NCI-H446 (cell line): ENCODE measurements at regions not wholly inside any gene's neighbourhood (a gene's known extent, or its start where the extent isn't known, plus 50 kb on each side); places are given as distances from the start of the nearest gene placed in this dataset.

ENCODE experiments used
- DNase-seq, 2 experiments: peaks; one replicate each; lab custom pipeline; 2025; lab: John Stamatoyannopoulos, UW

DNA sequence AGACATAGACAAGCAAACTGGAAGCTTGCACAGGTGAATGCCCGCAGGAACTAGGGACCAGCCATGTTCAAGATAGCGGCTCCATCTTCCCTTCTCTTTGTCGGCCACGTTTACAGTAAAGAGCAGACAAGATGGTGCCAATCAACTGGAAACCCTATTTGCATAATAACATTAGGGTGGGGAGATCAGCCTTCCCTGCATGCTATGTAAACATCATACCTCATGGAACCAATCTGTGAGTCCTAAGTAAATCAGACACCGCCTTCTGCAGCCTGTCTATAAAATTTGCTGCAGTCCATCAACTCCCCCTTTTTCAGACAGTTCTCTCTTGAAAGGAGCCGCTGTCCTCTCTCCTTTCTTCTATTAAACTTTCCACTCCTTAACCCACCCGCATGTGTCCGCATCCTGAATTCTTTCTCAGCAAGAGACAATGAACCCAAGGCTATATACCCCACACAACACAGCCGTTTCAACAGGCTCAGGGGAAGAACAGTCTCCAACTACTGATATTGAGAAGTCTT is 384.4 kb downstream of the EIPR1 start:
- DNase-seq = no peak

GRCh38 chr2:2992634-2993033 is 385.0 kb downstream of the EIPR1 start:
- no peak for DNase-seq

DNA sequence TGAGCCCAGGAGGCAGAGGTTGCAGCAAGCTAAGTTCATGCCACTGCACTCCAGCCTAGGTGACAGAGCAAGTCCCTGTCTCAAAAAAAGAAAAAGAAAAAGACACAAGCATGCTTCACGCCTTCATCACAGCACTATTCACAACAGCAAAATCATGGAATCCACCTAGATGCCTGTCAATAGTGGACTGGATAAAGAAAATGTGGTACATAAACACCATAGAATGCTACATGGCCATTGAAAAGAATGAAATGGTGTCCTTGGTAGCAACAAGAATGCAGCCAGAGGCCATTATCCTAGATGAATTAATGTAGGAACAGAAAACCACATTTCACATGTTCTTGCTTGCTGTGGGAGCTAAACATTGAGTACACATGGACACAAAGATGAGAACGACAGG is 392.6 kb downstream of the EIPR1 start:
- no peak for DNase-seq

GRCh38 chr2:2981000-2981399 is 396.6 kb downstream of the EIPR1 start:
- DNase-seq = no peak

DNA sequence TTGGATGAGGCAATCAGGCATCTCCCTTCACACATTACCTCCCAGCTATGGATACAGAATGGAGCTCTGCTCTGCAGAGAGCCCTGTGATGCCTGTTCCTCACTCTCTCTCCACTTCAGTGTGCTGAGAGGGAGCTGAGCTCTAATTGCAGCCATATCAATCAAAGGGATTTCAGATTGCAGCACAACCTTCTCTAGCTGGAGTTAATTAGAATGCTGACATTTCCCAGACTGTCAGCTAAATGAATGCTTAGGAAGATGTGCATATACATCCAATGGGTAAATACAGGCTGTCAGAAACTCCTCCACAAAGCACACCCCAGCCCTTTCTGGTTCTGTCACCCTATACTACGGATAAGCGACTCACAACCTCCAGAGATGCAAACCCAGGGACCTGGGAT is 402.6 kb downstream of the EIPR1 start:
- DNase-seq = no peak

DNA sequence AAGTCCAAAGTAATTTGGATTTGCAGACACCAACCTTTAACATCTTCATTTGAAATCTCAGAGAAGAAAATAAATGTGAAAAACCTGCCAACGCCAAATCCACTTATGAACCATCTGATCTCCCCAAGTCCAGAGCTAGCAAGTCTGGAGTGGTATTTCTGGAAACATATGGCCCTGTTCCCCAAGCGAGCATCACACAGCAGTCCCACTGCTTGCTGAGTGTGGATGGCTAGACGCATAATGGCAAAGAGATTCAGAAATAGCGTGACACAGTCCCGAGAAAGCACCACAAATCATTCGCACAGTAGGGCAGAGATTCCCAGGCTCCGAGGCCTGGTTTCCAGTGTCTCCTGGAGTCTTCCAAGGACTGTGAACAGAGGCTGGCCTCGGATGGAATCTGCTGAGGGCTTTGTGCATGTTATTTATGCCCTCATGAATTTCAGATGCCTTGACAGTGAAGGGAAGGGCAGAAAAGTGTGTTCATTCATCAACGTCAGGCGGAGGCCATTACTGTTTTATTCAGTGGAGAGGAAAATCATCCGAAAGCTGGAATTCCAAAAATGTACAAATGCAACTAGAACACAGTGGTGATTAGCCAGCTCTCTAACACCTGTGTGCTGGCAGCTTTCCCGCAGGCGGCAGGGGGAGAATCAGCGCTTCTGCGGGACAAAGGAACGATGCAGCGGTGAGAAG is 417.0 kb downstream of the EIPR1 start:
- no peak for DNase-seq

DNA sequence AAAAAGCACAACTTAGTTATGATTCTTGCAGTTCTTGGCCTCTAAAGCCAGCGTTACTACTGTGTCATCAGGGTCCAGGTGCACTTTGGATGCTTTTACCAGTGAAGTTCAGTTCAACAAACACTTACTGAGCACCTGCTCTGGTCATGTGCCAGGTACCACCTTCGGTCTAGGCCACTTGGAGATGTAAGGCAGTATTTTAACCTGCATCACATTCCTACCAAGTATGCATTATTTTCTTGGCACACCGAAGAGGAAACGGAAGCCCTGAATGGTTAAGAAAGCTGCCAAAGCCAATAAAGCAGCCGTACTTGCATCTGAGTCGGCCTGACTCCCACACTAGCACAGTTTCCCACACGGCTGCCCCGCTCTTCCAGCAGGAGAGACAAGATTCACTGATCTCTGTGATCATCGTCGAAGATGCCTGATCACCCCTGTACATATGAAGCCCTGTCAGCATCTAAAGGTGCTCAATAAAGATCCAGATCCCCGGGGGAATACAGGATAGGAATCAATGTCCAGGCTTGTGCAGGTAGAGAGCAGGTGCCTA is 427.1 kb downstream of the EIPR1 start:
- no peak for DNase-seq

DNA sequence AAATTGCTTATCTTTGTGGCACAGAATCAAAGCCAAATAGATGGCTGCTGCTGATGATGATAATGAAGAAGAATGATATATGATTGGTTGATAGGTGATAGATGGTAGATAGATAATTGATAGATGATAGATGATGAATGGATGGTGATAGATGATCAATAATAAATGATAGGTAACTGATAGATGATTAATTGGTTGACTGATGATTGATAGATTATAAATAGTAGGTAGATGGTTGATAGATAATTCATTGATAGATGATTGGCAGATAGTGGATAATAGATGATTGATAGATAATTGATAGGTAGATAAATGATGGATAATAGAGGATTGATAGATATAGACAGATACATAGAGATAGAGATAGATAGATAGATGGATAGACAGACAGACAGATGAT is 430.2 kb downstream of the EIPR1 start:
- DNase-seq = no peak

- DNase-seq = no peak
Observed at GRCh38 chr2:2942906-2943305, 434.7 kb downstream of the EIPR1 start.

GRCh38 chr2:2942225-2942624 is 435.4 kb downstream of the EIPR1 start:
- no peak for DNase-seq

GRCh38 chr2:2941205-2941604 is 436.4 kb downstream of the EIPR1 start:
- no peak for DNase-seq

GRCh38 chr2:2940702-2941101 is 436.9 kb downstream of the EIPR1 start:
- DNase-seq = no peak

GRCh38 chr2:2940061-2940460 is 437.6 kb downstream of the EIPR1 start:
- no peak for DNase-seq

DNA sequence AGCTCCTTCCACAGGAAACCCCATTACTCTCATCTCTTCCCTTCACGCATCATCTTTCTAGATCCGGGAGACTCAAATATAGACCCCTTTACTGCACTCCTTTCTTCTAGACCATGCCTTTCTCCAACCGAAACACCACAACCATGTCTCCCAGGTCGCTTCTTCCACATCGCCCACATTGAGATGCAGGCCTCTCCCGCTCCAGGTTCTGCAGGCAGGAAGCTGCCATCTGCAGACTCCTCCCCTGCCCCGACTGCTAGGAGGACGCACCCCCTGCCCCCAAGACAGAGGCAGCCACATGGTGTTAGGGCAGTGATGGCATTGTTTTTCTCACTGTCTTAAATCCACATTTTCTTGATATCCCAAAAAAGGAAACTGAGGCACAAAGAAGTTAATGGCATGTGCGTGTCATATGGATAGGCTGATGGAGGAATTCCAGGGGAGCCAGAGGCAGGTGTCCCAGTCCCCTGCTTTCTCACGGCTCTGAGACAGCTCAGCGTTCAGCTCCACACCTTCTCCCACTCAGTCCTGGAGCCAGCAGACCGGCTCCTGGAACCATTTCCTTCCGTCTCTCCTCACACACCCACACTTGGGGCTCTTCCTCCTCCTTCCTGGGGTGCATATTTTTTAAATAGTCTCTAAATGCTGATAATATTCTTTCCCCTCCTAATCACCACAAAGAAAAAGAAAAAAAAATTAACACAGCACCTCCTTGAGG is 438.4 kb downstream of the EIPR1 start:
- DNase-seq = no peak

- DNase-seq = peak in 1 of 2 experiments; percentile 9
Observed at GRCh38 chr2:2938481-2938880, 439.1 kb downstream of the EIPR1 start.

GRCh38 chr2:2935445-2936149 is 442.0 kb downstream of the EIPR1 start:
- DNase-seq = no peak

GRCh38 chr2:2933426-2933825 is 444.2 kb downstream of the EIPR1 start:
- DNase-seq = no peak

DNA sequence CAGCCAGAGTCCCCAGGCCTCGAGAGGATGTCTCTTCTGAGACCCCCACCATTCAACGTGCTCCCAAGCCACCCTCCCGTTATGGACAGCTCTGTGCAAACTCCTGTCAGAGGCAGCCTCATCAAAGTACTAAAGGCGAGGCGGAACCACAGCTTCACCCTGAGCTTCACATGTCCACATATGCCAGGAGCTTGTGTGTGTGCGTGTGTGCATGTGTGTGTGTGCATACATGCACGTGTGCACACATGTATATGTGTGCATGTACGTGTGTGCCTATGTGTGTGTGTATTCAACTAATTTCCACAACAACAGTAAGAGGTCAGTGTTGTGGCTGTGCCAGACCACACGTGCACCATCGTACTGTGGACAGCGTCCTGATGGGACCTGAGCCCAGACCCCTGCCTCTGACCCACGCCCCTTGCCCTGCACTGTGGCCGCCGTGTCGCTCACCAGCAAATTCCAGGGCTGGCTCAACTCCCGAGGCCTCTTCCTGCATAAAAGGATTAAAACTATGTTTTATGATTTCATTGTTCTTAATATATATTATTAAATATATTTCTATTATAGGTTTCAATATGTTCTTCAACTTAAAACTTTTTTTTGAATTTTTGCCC is 444.8 kb downstream of the EIPR1 start:
- no peak for DNase-seq

GRCh38 chr2:2932189-2932588 is 445.4 kb downstream of the EIPR1 start:
- DNase-seq = no peak

DNA sequence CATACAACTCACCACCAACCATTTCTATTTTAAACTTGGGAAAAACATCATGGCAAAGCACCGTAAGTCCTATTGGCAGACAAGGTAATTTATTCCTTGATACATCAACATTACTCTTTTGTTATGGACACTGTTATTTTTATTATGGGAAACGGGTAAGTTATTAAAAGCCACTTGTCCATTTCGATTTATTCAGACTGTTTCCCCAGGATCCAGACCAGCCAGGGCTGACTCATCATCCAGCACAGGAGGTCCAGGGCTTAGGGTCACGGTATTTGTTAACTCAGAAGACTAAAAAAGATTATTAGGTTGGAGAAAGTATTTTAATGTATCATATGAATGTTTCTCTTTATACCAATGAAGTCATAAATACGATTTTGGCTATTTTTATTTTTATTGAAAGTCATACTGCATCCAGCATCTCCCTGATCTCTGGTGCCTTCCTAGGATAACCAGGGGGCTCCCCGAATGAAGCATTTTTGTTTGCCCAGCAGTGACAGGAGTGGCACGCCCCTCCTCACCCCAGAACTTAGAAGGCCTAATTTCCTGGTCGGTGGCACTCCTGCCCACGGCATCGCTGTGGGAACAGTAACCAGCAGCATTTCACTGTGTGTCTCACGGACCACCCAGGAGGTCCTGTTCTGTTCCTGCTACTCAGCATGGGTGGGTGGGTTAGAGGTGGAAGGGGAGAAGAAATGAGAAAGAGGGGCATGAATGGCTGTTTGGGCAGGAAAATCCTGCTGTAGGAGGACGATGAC is 446.1 kb downstream of the EIPR1 start:
- DNase-seq = no peak

DNA sequence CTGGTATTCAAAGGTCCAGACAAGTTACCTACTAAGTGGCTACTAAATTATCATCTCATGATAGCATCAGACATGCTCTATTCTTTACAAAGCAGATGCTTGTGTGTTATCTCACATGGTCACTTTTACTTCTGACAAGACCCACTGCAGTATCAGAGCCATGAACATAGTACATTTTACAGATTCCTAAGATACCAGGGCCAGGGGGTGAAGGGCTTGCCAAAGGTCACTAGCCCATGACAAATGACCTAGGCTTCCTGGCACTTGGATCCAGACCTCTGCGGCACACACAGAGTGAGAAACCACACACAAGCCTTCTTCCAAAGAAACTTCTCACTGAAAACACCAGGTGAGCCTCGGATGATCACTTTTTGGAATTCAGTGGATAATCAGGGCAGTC is 446.8 kb downstream of the EIPR1 start:
- DNase-seq = no peak

- DNase-seq = no peak
Observed at GRCh38 chr2:2926858-2927175, 450.8 kb downstream of the EIPR1 start.
